ENCODE measurements at regions not wholly inside any gene's neighbourhood (a gene's known extent, or its start where the extent isn't known, plus 50 kb on each side); places are given as distances from the start of the nearest gene placed in this dataset.

DNA sequence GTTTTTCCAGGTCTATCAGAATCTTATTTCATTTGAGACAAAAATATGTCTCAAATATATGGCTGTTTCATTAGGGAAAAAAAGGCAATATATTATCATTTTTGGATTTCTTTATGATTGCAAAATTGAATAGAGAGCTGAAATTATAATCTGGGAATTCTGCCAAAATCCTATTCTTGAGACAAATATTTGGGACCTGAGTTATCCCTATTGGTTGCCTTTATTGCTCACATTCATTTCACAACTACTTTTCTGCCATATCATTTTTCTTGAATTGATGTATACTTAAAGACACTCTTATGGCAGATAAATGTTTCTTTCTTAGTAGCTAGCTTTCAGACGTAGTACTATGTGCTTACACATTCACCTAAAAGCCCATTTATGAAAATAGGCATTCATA, 241.6 kb upstream of the NOVA1 start:
- TF ChIP-seq, protein P1, sequence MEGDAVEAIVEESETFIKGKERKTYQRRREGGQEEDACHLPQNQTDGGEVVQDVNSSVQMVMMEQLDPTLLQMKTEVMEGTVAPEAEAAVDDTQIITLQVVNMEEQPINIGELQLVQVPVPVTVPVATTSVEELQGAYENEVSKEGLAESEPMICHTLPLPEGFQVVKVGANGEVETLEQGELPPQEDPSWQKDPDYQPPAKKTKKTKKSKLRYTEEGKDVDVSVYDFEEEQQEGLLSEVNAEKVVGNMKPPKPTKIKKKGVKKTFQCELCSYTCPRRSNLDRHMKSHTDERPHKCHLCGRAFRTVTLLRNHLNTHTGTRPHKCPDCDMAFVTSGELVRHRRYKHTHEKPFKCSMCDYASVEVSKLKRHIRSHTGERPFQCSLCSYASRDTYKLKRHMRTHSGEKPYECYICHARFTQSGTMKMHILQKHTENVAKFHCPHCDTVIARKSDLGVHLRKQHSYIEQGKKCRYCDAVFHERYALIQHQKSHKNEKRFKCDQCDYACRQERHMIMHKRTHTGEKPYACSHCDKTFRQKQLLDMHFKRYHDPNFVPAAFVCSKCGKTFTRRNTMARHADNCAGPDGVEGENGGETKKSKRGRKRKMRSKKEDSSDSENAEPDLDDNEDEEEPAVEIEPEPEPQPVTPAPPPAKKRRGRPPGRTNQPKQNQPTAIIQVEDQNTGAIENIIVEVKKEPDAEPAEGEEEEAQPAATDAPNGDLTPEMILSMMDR (IDR thresholded peaks at IDR 0.05) = no peak
- H3K36me3 Mint-ChIP-seq (ENCODE audit: unreplicated experiment) = no peaks in the 10 kb centered on the region
- H3K27me3 Mint-ChIP-seq (ENCODE audit: unreplicated experiment) = no peaks in the 10 kb centered on the region
- DNase-seq (ENCODE audit: extremely low spot score, unreplicated experiment) = no peak
- H3K9me3 Mint-ChIP-seq (ENCODE audit: unreplicated experiment) = peaks cover 3% of the 10 kb centered on the region
- no peak overlapping the region for H3K27ac Mint-ChIP-seq (ENCODE audit: unreplicated experiment)
- H3K4me3 Mint-ChIP-seq (ENCODE audit: unreplicated experiment) = no peak overlapping the region
- H3K4me1 Mint-ChIP-seq (ENCODE audit: unreplicated experiment) = no peaks in the 10 kb centered on the region

DNA sequence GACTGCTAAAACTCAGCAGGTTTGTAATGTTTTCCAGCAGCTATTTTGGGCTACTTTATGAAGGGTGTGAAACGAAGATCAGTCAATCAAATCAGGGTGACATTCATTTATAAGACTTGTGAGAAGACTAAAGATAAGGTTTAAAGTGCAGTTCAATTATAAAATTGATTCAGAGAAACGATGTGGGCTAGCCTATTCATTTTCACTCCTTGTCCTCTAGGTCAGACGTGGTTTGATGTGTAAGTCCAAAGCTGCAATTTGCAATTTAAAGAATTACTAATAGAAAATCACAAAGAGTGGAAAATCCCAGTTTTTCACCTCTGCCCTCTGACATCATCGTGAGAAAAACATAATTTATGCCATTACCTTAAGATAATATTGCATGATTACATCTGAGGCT, 243.5 kb upstream of the NOVA1 start:
- Mint-ChIP-seq H3K36me3 (ENCODE audit: unreplicated experiment) (no peaks in the 10 kb centered on the region), H3K27me3 (ENCODE audit: unreplicated experiment) (no peaks in the 10 kb centered on the region), H3K4me3 (ENCODE audit: unreplicated experiment) (no peak overlapping the region), H3K9me3 (ENCODE audit: unreplicated experiment) (peaks cover 3% of the 10 kb centered on the region), H3K27ac (ENCODE audit: unreplicated experiment) (no peak overlapping the region), H3K4me1 (ENCODE audit: unreplicated experiment) (no peaks in the 10 kb centered on the region)
- no peak for DNase-seq (ENCODE audit: extremely low spot score, unreplicated experiment)
- TF ChIP-seq, protein P1 (IDR thresholded peaks at IDR 0.05) = no peak

- DNase-seq (ENCODE audit: extremely low spot score, unreplicated experiment) = no peak
- H3K9me3 Mint-ChIP-seq (ENCODE audit: unreplicated experiment) = peaks cover 3% of the 10 kb centered on the region
- TF ChIP-seq, protein P1 (IDR thresholded peaks at IDR 0.05) = no peak
- H3K27ac Mint-ChIP-seq (ENCODE audit: unreplicated experiment) = no peak overlapping the region
- no peaks in the 10 kb centered on the region for H3K27me3 Mint-ChIP-seq (ENCODE audit: unreplicated experiment)
- H3K36me3 Mint-ChIP-seq (ENCODE audit: unreplicated experiment) = no peaks in the 10 kb centered on the region
- no peaks in the 10 kb centered on the region for H3K4me1 Mint-ChIP-seq (ENCODE audit: unreplicated experiment)
- H3K4me3 Mint-ChIP-seq (ENCODE audit: unreplicated experiment) = no peak overlapping the region
Measured at GRCh38 chr14:26841920-26842741, 244.3 kb upstream of the NOVA1 start.

GRCh38 chr14:26845151-26845818, 247.5 kb upstream of the NOVA1 start:
- H3K4me1 Mint-ChIP-seq (ENCODE audit: unreplicated experiment) = no peaks in the 10 kb centered on the region
- H3K9me3 Mint-ChIP-seq (ENCODE audit: unreplicated experiment) = no peaks in the 10 kb centered on the region
- H3K27ac Mint-ChIP-seq (ENCODE audit: unreplicated experiment) = no peak overlapping the region
- H3K36me3 Mint-ChIP-seq (ENCODE audit: unreplicated experiment) = no peaks in the 10 kb centered on the region
- no peaks in the 10 kb centered on the region for H3K27me3 Mint-ChIP-seq (ENCODE audit: unreplicated experiment)
- DNase-seq (ENCODE audit: extremely low spot score, unreplicated experiment) = no peak
- no peak overlapping the region for H3K4me3 Mint-ChIP-seq (ENCODE audit: unreplicated experiment)
- TF ChIP-seq, protein P1 (IDR thresholded peaks at IDR 0.05) = no peak

DNA sequence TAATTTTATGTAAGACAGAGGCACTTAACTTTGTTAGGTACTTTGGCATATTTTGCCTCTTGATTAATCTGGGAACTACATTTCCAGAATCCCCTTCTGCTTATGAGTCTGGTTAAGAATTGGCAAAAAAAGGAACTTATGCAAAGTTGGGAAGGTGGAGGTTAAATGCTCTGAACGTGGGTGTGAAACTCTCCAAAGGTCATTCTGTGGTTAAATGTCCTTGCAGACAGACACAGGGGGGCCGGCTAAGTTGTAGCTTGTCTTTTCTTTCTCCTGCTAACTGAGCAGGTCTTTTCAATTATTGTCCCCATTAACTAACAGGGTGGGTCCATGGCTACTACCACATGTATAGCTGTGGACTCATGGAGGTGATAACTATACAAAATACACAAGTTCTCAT, 248.6 kb upstream of the NOVA1 start:
- Mint-ChIP-seq H3K27ac (ENCODE audit: unreplicated experiment) (no peak overlapping the region), H3K4me3 (ENCODE audit: unreplicated experiment) (no peak overlapping the region), H3K4me1 (ENCODE audit: unreplicated experiment) (no peaks in the 10 kb centered on the region), H3K9me3 (ENCODE audit: unreplicated experiment) (peaks cover 4% of the 10 kb centered on the region), H3K36me3 (ENCODE audit: unreplicated experiment) (peaks cover 2% of the 10 kb centered on the region), H3K27me3 (ENCODE audit: unreplicated experiment) (no peaks in the 10 kb centered on the region)
- DNase-seq (ENCODE audit: extremely low spot score, unreplicated experiment) = no peak
- TF ChIP-seq, protein P1 (IDR thresholded peaks at IDR 0.05) = no peak

Measured in osteocyte (in vitro differentiated cells).